SK-N-SH (cell line): ENCODE measurements at regions not wholly inside any gene's neighbourhood (a gene's known extent, or its start where the extent isn't known, plus 50 kb on each side); places are given as distances from the start of the nearest gene placed in this dataset.

Source experiments
- CTCF ChIP-seq: fragments of 200-600 bp; sonication (generic); IDR thresholded peaks from 2 replicates; pipeline ENCODE4 v1.6.1; 2017; ENCODE audit warnings: antibody characterized with exemption, mild to moderate bottlenecking, moderate library complexity
- FOXJ3 ChIP-seq: sonication (generic); formaldehyde crosslinking; IDR thresholded peaks from 2 replicates; pipeline ENCODE4 v1.5.1; 2020; ENCODE audit warnings: mild to moderate bottlenecking, missing genetic modification reagents
- REST ChIP-seq: IDR thresholded peaks from 2 replicates; pipeline ENCODE4 v1.6.1; 2012; ENCODE audit warnings: mild to moderate bottlenecking, low read depth, low read length, moderate library complexity
- RFX5 ChIP-seq: IDR thresholded peaks from 2 replicates; pipeline ENCODE4 v1.6.1; 2012; ENCODE audit warnings: mild to moderate bottlenecking, improper control_type of control experiment, low read length

GRCh38 chr14:86574051-86574777 lies 1044.3 kb downstream of the FLRT2 start:
- TF ChIP-seq REST = no peak
- TF ChIP-seq FOXJ3 (CRISPR knock-in tag) = no peak
- no peak for TF ChIP-seq CTCF
- TF ChIP-seq RFX5 = no peak
